ENCODE measurements at regions not wholly inside any gene's neighbourhood (a gene's known extent, or its start where the extent isn't known, plus 50 kb on each side); places are given as distances from the start of the nearest gene placed in this dataset.

DNA sequence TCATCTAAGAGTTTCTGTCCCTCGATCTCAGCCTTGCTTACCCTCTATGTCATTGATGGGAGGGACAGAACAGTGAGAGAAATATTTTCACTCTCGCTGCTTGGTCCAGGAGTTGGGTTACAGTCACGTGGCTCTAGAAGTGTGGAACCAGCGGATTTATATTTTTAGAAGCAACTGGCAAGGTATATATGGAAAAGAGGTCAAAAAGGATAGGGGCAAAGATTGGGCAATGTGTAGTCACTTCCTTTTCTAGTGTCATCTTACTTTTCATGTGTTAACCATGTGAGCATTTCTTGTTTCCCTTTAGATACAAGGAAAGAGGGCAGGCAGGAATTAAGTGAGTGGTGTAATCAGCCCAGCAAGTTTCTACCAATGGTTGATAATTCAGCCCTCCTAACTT is 111.5 kb upstream of the ZNF366 start:
- no peak for DNase-seq

DNA sequence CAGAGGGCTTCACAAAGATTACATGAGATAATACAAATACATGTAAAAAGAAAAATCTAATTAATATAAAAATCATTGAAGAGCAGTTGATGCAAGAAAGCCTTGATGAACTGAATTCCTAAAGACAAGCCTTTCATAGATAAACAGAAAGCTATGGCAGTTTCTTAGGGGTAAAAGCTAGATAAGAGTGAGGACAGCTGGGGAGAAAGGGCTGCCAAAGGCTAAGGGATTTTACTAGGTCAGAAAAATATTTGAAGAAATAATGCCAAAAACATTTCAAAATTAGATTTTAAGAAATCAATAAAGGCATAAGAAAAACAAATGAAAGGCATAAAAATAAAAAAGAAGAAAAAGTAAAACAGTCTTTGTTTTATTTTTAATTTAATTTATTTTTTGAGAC is 107.9 kb upstream of the ZNF366 start:
- no peak for DNase-seq

DNA sequence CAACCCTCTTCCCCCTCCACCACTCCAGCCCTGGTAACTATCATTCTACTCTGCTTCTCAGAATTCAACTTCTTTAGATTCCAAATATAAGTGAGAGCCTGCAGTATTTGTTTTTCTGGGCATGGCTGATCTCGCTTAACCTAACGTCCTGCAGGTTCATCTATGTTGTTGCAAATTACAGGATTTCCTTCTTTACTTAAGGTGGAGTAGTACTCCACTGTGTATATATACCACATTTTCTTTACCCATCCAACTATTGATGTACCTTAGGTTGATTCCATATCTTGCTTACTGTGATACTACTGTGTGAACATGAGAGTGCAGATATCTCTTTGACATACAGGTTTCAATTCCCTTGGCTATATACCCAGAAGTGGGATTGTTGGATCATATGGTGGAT is 106.3 kb upstream of the ZNF366 start:
- no peak for DNase-seq

DNA sequence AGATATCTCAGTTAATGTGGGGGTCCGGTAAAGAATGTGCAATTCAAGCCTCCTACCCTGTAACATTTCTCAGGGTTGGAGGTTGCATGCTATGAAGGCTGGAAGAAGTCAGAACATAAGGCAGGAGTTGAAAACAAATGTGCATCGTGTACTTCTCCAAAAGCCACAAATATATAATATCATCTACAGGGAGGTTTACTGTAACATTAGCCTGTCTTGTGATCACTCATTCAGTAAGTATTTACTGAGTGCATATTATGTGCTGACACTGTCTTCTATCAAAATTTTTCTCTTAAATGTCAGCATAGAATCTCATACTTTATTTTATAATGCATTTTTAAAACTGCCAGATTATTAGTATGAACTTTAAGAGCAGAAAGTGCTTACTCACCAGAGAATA is 105.6 kb upstream of the ZNF366 start:
- no peak for DNase-seq

DNA sequence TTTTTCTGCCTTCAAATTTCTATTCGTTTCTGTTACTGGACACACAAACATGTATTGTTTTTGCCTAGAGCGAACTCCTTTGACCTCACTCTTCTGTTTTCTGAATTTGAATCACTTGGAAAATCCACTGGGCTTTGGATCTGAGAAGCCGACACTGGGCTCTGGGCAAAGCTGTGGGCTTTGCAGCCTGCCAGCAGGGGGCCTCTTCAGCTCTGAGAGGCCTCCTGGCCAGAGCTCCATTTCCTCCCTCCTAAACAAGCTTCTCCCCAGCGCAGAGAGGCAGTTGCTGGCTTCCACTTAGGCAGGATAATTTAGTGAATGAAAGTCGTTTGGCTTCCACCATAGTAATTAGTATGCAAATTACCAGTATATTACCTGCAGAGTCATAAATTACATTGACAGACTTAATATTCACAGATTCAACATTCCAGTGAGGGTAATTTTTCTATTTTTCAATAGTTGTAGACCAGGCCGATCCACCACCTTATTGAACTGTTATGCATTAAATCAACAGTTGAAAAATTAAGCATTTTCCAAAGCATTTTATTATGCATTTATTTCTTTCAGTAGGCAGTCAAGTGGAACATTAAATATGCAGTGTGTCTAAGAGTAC is 104.0 kb upstream of the ZNF366 start:
- DNase-seq, result peak; percentile 19

DNA sequence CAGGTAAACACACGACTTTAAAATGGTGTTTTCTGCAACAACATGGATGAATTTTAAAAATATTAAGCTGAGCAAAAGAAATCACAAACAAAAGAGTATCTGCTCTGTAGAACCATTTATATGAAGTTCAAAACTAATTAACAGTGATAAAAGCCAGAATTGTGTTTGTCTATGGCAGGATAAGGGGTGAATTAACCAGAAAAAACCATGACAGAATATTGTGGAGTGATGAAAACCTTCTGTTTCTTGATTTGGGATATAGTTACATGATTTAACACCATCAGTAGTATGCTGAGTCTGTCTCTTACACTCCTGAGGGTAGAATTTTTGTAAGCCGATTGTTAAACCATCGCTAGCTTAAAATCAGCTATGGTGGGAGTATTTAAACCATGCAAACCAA is 101.7 kb upstream of the ZNF366 start:
- DNase-seq, result no peak

DNA sequence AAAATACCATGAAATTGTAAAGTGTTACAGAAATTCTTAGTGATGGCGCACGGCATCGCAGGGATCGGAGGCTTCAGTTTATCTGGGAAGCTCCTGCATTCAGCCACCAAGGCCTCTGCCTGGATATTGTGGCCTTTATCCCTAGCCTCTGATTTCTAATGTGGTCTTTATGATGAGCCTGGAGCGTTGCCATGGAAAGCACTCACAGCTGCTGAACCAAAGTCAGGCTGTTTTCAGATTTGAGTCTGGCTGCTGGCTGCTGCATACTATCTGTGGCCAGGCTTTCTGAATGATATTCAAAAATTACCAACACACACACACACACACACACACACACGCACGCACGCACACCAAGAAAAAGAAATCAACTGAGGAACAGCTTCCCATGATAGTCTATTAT is 101.1 kb upstream of the ZNF366 start:
- no peak for DNase-seq

DNA sequence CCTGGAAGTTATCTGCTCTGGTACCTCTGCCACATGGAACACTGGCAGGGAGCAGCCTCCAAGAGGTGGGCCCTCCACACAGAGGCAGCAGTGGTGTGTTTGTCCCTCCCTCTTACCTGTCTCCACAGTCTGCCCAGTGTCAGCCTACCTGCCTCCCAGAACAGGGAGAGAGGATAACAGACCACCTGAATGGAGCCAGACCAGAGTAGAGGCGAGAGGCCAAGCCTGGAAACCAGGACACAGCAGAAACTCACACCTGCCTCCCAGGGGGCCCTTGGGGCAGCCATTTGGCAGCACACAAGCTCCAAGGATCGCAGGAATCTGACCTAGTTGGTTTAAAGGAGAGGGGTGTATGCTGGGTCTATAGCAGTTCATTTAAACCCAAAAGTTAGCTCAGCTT is 100.2 kb upstream of the ZNF366 start:
- no peak for DNase-seq

DNA sequence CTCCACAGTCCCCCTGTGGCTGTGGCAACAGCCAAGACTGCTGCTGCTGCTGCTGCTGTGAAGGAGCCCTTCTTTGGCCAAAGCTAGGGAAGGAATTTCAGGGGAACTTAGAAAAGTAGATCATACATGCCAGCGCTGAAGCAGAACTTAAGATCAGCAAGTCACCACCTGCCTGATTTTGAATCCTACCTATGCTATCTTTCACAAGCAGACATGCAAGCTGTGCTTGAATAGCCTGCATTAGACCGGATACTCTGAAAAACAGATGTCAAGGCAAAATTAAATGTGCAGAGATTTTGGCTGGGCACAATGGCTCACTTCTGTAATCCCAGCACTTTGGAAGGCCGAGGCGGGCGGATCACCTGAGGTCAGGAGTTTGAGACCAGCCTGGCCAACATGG is 99.3 kb upstream of the ZNF366 start:
- no peak for DNase-seq

DNA sequence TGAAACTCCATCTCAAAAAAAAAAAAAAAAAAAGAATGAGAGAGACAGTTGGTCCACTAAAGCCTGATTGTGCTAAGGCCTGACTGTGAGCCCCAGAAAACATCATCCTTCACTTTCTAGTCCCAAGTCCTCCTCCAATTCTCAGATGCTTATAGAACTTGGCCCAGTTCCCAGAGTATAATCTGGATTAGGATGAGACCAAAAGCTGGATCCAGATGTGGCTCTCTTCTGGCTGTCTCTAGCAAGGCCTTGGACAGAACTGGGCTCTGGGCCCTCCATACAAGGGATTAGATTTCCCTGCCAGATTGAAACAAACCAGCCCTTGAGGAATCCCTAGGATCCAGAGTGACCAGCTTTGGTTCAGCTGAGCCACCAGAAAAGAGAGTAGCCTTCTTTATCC is 98.4 kb upstream of the ZNF366 start:
- DNase-seq, result no peak

DNA sequence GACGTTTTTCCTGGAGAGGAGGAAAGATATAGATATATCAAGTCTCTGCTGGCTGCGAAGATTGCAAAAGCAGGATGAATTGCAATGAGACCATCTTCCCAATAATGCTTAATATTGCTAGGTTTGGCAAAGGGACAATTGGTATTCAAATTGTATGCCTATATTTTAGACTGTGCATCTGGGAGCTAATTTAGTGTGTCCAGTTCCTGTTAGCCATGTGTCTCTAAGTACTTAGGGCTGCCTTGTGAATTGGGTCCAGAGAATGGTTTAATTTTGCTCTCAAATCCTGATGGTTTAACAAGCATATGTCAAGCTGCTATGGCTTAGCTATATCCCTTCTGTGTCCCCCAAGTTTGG is 97.6 kb upstream of the ZNF366 start:
- no peak for DNase-seq

DNA sequence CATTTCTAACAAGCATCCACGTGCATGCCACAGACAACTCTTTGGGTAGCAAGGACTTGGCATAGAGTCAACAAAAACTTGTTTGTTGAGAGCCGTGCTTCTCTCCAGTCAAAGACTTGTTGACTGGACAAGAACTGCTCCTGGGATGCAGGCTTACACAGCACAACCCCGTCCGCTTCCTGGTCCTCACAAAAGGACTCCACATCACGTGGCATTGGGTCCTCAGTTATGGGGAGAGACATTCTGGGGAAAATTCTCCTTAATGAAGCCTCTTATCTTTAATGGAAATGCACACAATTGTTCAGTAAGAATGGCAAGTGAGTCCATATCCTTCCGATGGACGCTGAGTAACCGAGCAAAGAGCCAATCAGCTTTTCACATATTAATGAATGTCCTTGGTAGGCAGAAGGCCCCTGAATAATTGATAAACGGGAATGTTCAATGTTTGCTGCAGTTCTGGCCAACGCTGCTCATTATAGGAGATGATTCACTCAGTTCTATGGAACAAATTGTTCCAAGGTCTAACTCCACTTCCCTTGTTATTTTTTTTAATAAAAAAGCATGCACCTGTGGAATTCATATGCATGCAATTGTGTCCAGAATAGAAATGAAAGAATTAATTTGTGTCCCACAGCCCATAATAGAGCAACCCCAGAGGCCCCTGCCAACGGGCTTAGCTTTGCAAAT is 97.0 kb upstream of the ZNF366 start:
- no peak for DNase-seq

DNA sequence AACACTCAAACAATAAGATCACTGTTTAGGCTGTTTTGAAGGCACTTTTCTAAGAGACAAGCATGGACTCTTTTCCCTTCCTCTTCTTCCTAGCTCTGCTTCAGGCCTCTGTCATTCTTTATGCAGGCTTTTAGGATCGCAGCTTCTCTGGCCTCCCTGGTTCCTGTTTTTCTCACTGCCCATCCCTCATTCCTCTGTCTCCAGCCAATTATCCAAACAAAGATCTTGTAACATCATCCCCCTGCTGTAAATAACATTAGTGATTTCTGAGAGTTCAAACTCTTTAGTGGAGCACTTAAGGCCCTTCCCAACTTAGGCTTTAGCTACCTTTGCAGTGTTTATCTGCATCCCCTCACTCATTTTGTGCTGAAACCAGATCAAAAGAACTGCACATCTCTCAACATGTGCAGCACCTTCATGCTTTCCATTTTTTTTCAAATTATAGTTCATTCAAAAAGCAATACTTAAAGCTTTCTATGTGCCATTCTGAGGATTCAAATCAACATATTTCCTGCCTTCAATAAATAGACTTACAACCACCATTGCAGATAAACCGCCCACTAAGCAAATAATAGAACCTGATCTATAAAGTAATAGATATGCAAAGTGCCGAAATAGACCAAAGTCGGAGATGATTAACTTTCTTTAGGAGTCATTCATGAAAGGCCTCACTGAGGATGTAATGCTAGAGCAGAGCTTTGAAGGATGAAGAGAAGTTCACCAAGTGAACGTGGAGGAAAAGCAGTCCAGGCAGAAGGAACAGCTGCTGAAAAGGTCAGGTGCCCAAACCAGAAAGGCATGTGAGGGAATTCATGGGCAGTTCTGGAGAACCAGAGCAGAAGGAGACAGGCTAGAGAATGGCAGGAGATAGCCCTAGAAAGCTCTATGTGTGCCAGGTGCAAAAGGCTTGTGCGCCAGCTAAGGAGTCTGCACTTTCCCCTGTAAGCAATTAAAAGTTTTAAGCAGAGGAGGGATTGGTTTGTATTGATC is 95.8 kb upstream of the ZNF366 start:
- DNase-seq, result no peak

DNA sequence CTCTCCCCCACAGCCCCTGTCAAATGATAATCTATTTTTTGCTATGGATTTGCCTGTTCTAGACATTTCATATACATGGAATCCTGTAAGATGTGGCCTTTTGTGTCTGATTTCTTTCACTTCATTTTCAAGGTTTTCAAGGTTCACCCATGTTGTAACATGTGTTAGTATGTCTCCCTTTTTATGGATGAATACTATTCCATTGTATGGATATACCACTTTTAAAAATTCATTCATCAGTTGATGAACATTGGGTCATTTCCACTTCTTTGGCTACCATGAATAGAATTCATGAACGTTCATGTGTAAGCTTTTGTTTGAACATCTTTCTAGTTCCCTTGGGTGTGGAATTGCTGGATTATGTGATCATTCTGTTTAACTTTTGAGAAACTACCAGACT is 94.7 kb upstream of the ZNF366 start:
- DNase-seq, result no peak

DNA sequence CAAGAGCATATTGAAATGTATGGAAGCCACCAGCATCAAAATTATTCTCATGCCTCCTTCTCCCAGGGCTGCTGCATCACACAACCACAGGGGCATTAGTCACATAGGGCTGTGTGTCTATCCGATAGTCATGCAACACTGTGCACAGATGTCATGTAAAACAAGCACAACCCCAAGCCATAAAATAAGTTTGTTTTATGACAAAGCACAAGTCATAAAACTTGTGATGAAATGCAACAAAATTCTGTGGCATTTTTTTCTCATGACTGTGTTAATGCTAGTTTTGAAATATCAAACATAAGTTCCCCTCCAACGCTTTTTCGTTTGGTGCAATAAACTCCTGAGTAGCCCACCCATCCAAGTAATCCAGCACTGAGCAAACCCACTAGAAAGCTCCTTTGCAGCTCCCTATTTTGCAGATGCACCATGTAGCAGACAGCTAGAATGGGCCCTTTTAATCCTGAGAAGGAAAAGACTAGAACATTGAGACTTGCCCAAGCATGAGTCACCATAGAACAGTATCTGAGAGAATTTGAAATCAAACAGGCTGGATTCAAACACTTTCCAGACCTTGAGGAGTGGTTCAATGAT is 93.3 kb upstream of the ZNF366 start:
- no peak for DNase-seq

DNA sequence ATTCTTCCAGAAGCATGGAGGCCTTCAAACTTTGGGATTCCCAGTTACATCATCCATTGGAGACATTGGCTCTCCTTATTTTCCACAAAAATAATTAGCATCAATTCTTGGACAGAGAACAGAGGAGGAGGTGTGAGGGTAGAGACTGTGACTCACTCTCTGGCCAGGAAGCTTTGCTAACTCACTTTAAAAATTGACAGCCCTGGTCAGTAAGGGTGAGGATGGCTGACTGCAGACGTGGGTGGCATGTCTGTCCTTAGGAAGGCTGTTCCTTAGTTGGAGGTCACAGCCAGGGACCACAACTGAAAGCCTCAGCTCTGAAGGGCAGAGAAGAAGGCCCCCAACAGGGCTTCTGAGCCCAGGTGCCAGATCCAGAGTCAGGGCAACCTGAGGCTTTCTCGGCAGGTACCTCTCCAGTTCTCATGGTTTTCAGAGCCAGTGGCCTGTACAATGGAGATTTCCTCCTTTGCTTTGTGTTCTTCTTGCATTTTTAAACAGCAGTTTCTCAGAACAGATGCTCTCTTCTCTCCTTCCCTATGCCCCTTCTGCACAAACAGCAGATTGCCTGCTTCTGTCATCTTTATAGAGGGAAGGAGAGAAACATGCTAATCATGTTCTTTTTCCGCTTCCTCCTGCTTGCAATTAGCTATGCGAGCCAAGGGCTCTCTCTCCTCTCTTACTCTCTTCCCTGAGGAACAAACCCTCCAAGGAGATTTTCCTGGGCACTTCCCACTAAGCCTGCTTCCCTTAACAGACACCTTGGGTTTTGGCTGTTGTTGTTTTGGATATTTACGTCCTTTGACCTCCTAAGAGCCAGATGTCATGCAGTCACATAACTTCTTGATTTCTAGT is 92.5 kb upstream of the ZNF366 start:
- DNase-seq, result no peak

DNA sequence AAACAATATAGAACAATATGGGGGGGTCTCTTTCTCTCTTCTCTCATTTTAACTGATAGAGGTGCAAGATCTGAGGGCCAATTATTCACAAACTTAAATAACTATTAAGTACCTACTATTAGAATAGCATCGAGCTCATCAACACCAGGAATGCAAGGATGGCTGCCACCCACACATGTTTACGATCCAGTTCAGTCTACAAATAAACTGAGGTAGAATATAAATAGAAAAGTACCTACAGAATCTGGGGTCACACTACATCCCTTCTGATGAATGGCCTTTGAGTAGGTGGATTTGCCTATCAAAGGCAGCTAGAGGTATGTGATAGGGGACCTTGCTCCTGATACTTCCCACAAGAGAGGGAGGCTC is 91.8 kb upstream of the ZNF366 start:
- no peak for DNase-seq

DNA sequence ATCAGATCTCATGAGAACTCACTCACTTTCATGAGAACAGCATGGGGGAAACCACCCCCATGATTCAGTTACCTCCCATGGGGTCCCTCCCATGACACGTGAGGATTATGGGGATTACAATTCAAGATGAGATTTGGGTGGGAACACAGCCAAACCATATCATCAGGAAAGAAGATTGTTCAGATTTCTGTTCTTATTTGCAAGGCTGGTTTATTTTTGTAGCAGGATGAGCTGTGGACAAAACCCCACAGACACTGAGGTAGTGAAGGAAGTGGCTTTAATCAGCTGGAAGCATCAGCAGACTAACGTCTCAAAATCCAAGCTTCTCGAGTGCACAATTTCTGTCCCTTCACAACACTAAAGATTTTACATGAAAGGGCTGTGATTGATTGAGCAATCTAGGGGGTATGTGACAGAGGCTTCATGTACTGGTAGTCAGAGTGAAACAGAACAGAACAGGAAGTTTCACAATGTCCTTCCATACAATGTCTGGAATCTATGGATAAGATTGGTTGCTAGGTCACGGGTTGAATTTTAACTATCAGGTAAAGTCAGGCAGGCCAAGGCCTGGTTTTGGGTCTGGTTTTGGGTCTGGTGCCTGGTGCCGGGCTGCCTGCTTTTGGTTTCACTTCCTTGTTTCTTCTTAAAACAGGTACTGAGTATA is 91.3 kb upstream of the ZNF366 start:
- no peak for DNase-seq

DNA sequence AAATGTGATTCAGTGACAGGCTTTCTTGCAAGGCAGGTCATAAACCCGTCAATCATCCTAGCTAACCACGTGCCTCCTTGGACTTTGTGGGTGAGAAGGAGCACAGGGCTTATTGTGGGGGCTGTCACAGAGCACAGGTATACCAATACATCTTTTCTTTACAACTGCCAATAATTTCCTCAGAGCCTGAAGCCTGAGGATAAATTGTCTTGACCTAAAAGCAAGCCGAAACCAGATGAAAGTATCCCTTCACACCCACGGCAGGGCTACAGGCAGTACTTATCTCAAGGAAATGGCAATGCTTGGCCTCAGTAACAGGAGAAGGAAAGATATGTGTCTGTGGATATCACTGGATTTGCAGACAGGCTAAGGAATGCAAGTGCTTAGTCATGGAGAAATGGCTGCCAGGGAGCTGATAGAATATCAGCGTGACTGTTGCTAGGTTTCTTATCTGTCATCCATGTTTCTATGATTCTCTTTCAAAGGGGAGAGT is 90.3 kb upstream of the ZNF366 start:
- no peak for DNase-seq

DNA sequence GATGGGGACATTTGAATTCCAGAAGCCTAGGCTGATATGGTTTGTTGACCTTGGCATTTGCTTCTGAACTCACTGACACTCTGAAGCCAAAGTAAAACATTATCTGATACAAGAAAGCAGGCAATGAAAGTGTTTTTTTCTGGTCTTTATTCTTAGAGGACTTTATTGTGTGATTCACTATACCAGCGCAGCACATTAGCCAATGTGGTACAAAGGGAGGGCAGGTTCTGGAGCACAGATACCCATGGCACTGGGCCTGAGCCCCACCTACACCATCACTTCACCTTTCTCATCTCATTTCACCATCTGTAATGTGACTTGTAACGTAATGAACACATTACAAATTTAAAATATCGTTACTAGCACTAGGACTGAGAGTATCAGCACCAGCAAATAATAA is 89.7 kb upstream of the ZNF366 start:
- no peak for DNase-seq

DNA sequence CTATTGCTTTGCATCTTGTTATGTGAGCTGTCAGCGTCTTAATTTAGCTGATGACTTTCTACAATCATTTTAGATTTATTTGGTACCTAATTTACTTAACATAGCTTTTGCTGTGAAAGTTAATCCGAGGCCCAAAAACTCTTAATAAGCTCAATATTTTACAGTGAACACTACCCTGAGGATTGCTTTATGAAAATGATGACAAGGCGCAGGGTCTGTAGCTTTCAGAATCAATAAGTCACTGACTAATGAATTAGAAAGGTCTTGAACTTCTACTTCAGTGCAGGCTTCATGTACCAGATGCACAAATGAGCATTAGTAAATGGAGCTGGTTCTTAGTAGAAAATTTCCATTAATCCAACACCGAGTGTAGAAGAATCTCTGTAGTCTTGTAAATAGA is 81.4 kb upstream of the ZNF366 start:
- DNase-seq, result no peak
